ENCODE measurements at regions not wholly inside any gene's neighbourhood (a gene's known extent, or its start where the extent isn't known, plus 50 kb on each side); places are given as distances from the start of the nearest gene placed in this dataset.

DNA sequence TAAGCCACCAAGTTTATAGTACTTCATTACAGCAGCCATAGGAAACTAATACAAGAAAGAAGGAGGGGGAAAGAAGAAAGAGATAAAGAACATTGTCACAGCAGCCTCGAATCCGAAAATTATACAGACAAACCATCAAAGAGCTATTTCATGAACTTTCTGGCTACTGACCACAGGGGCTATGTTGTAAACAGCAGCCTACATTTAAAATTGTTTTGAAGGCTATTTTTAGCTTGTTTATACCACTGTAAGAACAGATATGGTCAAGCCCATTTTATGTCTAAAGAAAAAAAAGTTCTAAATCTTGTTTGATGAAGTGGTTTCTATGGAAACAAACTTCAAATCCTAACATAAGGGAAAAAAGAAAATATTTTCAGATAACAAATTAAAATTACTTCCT is 282.1 kb downstream of the GABRG1 start:
- intact Hi-C loops (cut with DNase I) = no loop called here
- TF ChIP-seq POLR2AphosphoS5 (IDR thresholded peaks at IDR 0.05) (no peak), EP300 (IDR thresholded peaks at IDR 0.05) (no peak), CTCF (IDR thresholded peaks at IDR 0.05) (no peak), POLR2A (IDR thresholded peaks at IDR 0.05; ENCODE audit: low read depth) (no peak)
- Histone ChIP-seq H3K9me3 (no peaks in the 10 kb centered on the region), H3K27ac (replicated peaks in 1 of 4) (no peak overlapping the region), H3K27me3 (no peaks in the 10 kb centered on the region), H3K36me3 (no peaks in the 10 kb centered on the region), H3K4me1 (no peaks in the 10 kb centered on the region), H3K4me3 (no peak overlapping the region)
- WGBS = 35% methylated on average over 2 of the region's 2 CpGs
- DNase-seq (ENCODE audit: extremely low spot score) = no peak

- Histone ChIP-seq H3K27me3 (no peaks in the 10 kb centered on the region), H3K4me1 (no peaks in the 10 kb centered on the region), H3K4me3 (no peak overlapping the region), H3K9me3 (no peaks in the 10 kb centered on the region), H3K27ac (replicated peaks in 1 of 4) (no peak overlapping the region), H3K36me3 (no peaks in the 10 kb centered on the region)
- intact Hi-C loops (cut with DNase I) = no loop called here
- 56% methylated on average over 2 of the region's 2 CpGs for WGBS
- no peak for TF ChIP-seq EP300 (IDR thresholded peaks at IDR 0.05)
- no peak for TF ChIP-seq POLR2A (IDR thresholded peaks at IDR 0.05; ENCODE audit: low read depth)
- no peak for TF ChIP-seq POLR2AphosphoS5 (IDR thresholded peaks at IDR 0.05)
- TF ChIP-seq CTCF (IDR thresholded peaks at IDR 0.05) = no peak
- DNase-seq (ENCODE audit: extremely low spot score) = no peak
Observed at GRCh38 chr4:45831692-45832091, 292.2 kb downstream of the GABRG1 start.

- Histone ChIP-seq H3K27ac (replicated peaks in 1 of 4) (no peak overlapping the region), H3K4me1 (no peaks in the 10 kb centered on the region), H3K36me3 (no peaks in the 10 kb centered on the region), H3K4me3 (no peak overlapping the region), H3K9me3 (no peaks in the 10 kb centered on the region), H3K27me3 (no peaks in the 10 kb centered on the region)
- DNase-seq (ENCODE audit: extremely low spot score) = no peak
- WGBS = 85% methylated on average over 2 of the region's 2 CpGs
- TF ChIP-seq POLR2A (IDR thresholded peaks at IDR 0.05; ENCODE audit: low read depth) (no peak), CTCF (IDR thresholded peaks at IDR 0.05) (no peak), EP300 (IDR thresholded peaks at IDR 0.05) (no peak), POLR2AphosphoS5 (IDR thresholded peaks at IDR 0.05) (no peak)
- intact Hi-C loops (cut with DNase I) = no loop called here
Observed at GRCh38 chr4:45803994-45804393, 319.9 kb downstream of the GABRG1 start.

DNA sequence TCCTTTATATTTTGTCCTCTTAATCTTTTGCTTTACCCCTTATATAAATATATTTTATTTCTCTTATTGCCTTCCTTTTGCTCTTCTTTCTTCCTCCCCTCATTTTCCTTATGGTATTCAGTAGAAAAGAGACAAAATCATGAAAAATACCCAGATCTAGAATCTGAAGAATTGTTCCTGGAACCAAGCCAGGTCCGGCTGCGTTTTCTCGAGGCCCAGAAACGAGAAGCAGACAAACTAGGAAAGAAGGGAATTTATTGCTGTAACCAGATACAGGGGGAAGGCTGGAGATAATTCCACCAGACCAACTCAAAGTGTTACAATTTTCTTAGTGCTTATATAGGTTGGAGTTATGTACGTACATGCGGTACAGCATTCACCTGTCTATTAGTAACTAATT is 328.7 kb downstream of the GABRG1 start:
- Histone ChIP-seq H3K27me3 (no peaks in the 10 kb centered on the region), H3K9me3 (no peaks in the 10 kb centered on the region), H3K4me3 (no peak overlapping the region), H3K27ac (replicated peaks in 1 of 4) (no peak overlapping the region), H3K36me3 (no peaks in the 10 kb centered on the region), H3K4me1 (no peaks in the 10 kb centered on the region)
- intact Hi-C loops (cut with DNase I) = no loop called here
- WGBS = 28% methylated on average over 6 of the region's 6 CpGs
- TF ChIP-seq CTCF (IDR thresholded peaks at IDR 0.05) = no peak
- no peak for TF ChIP-seq POLR2AphosphoS5 (IDR thresholded peaks at IDR 0.05)
- TF ChIP-seq EP300 (IDR thresholded peaks at IDR 0.05) = no peak
- no peak for TF ChIP-seq POLR2A (IDR thresholded peaks at IDR 0.05; ENCODE audit: low read depth)
- DNase-seq (ENCODE audit: extremely low spot score) = no peak

- TF ChIP-seq POLR2AphosphoS5 (IDR thresholded peaks at IDR 0.05) (no peak), EP300 (IDR thresholded peaks at IDR 0.05) (no peak), POLR2A (IDR thresholded peaks at IDR 0.05; ENCODE audit: low read depth) (no peak), CTCF (IDR thresholded peaks at IDR 0.05) (no peak)
- Histone ChIP-seq H3K4me1 (no peaks in the 10 kb centered on the region), H3K27ac (replicated peaks in 1 of 4) (no peak overlapping the region), H3K9me3 (no peaks in the 10 kb centered on the region), H3K36me3 (no peaks in the 10 kb centered on the region), H3K4me3 (no peak overlapping the region), H3K27me3 (no peaks in the 10 kb centered on the region)
- intact Hi-C loops (cut with DNase I) = no loop called here
- WGBS = 59% methylated on average over 1 of the region's 1 CpG
- DNase-seq (ENCODE audit: extremely low spot score) = no peak
Observed at GRCh38 chr4:45778514-45778913, 345.3 kb downstream of the GABRG1 start.
